ENCODE measurements at regions not wholly inside any gene's neighbourhood (a gene's known extent, or its start where the extent isn't known, plus 50 kb on each side); places are given as distances from the start of the nearest gene placed in this dataset.
"Not testable (repeated sequence)": the region's sequence is repeated elsewhere in the genome, so short reads cannot be mapped to it uniquely, and the experiment has no call there.

DNA sequence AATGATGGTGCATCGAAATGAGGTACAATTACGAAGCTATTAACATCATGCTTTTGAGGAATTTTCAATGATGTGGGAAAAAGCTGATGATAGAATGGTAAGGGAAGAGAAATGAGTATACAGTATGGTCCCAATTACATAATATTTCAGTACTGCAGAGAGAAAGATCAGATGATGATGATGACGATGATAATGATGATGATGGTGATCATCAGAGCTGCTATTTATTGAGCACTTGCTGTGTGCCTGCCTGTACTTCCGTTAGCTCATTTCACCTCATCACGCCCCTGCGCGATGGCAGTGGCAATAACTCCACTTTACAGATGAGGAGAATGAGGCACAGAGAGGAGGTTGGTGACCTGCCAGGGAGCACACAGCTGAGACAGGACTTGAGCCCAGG, 620.8 kb downstream of the MATN1 start:
- no peak overlapping the region for H3K4me3 ChIP-seq (ENCODE audit: control insufficient read depth, low read depth, low read length)
- TF ChIP-seq, protein P1, sequence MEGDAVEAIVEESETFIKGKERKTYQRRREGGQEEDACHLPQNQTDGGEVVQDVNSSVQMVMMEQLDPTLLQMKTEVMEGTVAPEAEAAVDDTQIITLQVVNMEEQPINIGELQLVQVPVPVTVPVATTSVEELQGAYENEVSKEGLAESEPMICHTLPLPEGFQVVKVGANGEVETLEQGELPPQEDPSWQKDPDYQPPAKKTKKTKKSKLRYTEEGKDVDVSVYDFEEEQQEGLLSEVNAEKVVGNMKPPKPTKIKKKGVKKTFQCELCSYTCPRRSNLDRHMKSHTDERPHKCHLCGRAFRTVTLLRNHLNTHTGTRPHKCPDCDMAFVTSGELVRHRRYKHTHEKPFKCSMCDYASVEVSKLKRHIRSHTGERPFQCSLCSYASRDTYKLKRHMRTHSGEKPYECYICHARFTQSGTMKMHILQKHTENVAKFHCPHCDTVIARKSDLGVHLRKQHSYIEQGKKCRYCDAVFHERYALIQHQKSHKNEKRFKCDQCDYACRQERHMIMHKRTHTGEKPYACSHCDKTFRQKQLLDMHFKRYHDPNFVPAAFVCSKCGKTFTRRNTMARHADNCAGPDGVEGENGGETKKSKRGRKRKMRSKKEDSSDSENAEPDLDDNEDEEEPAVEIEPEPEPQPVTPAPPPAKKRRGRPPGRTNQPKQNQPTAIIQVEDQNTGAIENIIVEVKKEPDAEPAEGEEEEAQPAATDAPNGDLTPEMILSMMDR (IDR thresholded peaks at IDR 0.05; ENCODE audit: control insufficient read depth, insufficient read depth, low read depth, low read length, missing control alignments): no peak
- DNase-seq (ENCODE audit: low read depth): no peak

DNA sequence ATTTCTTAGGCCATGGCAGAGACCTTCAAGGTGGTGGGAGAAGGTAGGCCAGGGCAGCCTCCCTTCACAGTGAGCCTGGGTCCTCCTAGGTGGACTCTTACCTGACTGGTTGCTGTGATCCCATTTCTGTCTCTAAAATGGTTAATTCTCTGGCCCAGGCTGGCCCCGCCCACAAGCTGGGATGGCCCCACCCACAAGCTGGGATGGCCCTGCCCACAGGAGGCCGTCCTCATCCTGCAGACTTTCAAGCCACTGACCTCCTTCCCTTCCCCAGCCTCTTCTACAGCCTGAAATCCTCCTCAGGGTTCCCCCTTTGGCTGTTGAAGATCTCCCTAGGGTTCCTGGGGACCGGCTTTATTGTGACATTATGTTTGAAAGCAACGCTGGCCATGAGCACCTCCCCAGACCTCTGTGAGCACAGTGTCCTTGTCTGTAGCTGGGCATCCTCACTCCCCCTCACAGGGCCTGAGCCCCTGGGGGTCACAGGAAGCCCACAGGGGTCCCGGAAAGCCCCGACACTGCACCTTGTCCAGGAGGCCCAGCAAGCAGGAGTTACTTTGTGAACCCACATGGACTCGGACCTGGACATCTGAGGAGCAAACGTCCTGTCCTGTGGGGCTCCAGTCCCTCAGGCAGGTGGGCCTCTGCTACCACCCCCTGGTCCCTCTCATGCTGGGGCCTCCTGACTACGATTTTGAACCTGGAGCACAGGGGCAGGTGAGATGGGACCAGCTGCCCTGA, 621.7 kb downstream of the MATN1 start:
- DNase-seq (ENCODE audit: low read depth): no peak
- H3K4me3 ChIP-seq (ENCODE audit: control insufficient read depth, low read depth, low read length): no peak overlapping the region
- TF ChIP-seq, protein P1 (IDR thresholded peaks at IDR 0.05; ENCODE audit: control insufficient read depth, insufficient read depth, low read depth, low read length, missing control alignments): no peak

DNA sequence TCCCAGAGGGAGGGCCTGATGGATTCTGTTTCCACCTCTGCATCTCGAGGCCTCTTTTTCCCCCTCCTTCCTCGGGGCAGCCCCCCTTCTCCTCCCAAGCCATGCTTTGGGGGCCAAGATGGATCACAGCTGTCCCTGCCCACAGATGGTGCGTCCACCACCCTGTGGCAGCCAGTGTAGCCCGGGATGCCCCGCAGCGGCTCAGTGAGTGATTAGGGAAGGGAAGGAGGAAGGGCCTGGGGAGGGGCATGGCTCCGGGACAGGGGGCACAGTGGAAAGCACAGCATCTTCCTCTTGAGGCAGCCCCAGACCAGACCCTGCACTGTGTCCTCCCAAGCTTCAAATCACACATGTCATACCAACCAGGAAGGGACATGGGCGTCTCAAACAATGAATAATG, 622.4 kb downstream of the MATN1 start:
- TF ChIP-seq, protein P1 (IDR thresholded peaks at IDR 0.05; ENCODE audit: control insufficient read depth, insufficient read depth, low read depth, low read length, missing control alignments): no peak
- no peak for DNase-seq (ENCODE audit: low read depth)
- no peak overlapping the region for H3K4me3 ChIP-seq (ENCODE audit: control insufficient read depth, low read depth, low read length)

DNA sequence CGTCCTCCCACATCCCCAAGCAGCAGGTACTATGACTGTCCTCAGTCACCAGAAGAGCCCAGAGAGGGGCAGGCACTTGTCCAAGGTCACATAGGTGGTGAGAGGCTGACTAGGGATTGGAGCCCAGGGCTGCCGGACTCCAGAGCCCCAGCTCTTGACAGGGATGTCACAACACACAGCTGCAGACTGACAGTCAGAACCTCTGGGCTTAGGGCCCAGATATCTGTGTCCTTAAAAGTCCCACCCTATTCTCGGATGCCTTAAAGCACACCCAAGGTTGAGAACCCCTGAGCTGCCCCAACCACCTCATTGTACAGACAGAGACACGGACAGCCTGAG, 622.9 kb downstream of the MATN1 start:
- no peak overlapping the region for H3K4me3 ChIP-seq (ENCODE audit: control insufficient read depth, low read depth, low read length)
- TF ChIP-seq, protein P1 (IDR thresholded peaks at IDR 0.05; ENCODE audit: control insufficient read depth, insufficient read depth, low read depth, low read length, missing control alignments): no peak
- DNase-seq (ENCODE audit: low read depth): no peak

DNA sequence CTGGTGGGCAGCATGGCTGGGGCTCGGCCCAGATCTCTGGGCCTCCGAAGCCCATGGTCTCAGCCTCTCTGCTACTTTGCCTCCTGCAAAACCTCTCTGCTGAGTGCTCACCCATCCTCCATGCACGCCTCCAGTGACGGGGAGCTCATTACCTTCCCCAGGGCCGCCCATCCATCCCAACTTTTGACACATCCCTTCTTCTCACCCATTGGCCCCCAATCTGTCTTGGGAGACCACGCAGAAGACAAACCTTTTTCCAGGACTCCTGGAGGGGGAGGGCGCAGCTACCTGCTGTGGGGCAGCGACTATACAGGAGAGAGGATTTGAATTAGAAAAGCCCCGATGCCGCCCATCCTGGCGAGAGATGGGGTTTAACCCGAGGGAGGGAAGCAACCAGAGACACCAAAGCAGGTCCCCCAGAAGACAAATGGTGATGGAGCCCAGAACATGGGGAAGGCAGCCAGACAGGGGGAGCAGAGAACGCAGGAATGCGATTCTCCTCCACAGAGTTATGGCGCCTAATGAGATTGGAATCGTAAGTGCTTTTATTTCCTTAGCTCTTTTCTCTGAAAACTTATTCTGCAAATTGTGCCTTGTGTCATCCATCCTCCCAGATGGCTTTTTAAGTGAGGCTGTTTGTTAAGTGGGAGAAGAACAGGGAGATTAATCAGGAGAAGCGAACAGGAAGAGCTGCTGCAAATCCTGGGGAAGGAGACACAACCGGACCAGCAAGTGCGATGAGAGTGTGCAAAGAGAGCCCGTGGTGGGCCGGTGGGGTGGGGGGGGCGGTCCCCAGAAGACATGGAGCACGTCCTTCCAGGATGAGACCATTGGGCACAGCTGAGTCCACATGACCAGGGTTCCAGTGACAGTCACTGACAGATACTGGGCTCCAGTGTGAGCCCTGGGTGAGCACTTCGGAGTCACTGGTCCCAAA, 623.5 kb downstream of the MATN1 start:
- TF ChIP-seq, protein P1 (IDR thresholded peaks at IDR 0.05; ENCODE audit: control insufficient read depth, insufficient read depth, low read depth, low read length, missing control alignments): no peak
- no peak for DNase-seq (ENCODE audit: low read depth)
- H3K4me3 ChIP-seq (ENCODE audit: control insufficient read depth, low read depth, low read length): no peak overlapping the region

DNA sequence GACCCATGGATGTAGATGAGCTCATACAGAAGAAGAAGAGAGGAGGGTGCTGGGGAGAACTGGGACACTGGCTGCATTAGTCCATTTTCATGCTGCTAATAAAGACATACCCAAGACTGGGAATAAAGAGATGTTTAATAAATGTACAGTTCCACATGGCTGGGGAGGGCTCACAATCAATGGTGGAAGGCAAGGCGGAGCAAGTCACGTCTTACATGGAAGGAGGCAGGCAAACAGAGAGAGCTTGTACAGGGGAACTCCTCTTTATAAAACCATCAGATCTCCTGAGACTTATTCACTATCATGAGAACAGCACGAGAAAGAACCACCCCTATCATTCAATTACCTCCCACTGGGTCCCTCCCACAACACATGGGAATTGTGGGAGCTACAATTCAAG, 625.5 kb downstream of the MATN1 start:
- not testable (repeated sequence) for H3K4me3 ChIP-seq (ENCODE audit: control insufficient read depth, low read depth, low read length); DNase-seq (ENCODE audit: low read depth)

DNA sequence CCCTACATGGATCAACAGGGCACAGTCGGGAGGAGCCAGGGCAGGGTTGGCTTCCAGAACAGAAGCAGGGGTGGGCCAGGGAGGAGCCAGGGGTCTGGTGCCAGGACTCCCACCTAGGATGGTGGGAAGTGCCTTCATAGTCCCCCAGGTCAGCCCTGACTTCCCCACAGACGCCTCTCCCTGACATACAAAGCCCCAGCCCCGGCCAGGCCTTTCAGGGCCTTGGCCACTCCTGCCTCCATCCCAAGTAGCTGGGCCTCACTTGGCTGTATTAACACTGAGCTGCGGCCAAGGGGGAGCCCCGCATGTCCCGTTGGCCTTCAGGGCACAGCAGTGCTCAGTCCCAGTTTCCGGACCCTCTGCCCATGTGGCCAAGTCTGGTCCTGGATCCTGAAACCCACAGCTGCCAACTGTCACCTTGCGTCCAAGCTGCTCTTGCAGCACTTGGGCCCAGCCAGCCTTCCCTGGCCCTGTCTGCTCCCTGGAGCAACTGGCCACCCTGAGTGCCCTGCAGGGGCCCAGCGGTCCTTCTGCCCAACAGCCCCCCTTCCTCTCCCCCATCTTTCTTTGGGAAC, 627.8 kb downstream of the MATN1 start:
- no peak for DNase-seq (ENCODE audit: low read depth)
- TF ChIP-seq, protein P1 (IDR thresholded peaks at IDR 0.05; ENCODE audit: control insufficient read depth, insufficient read depth, low read depth, low read length, missing control alignments): no peak
- H3K4me3 ChIP-seq (ENCODE audit: control insufficient read depth, low read depth, low read length): no peak overlapping the region

Data from AG09309 (cell line).